Right atrium auricular region (tissue), 2 donors: ENCODE measurements at regions not wholly inside any gene's neighbourhood (a gene's known extent, or its start where the extent isn't known, plus 50 kb on each side); places are given as distances from the start of the nearest gene placed in this dataset.

Experiments used
- DNase-seq: peaks from one replicate; pipeline ENCODE4 v3.0.0-alpha.2; 2019; ENCODE audit warnings: low spot score
- H3K27ac ChIP-seq, 2 donors: fragments of 200-600 bp; sonication (generic); 1 replicate in 1 of 2; 2 replicates in 1 of 2; pipeline ENCODE4 v1.5.1; 2016 to 2019
- H3K27me3 ChIP-seq, 2 donors: fragments of 200-600 bp; sonication (generic); one replicate each; pipeline versions ENCODE4 v1.5.1 to v1.6.0; 2017 to 2019
- H3K36me3 ChIP-seq: fragments of 200-600 bp; sonication (generic); one replicate; pipeline ENCODE4 v1.5.1; 2016
- H3K4me1 ChIP-seq, 2 donors: fragments of 200-600 bp; sonication (generic); one replicate each; pipeline versions ENCODE4 v1.5.1 to v1.6.0; 2017 to 2019
- H3K4me3 ChIP-seq, 2 donors: fragments of 200-600 bp; sonication (generic); 1 replicate in 1 of 2; 2 replicates in 1 of 2; pipeline ENCODE4 v1.5.1; 2017 to 2019; ENCODE audit warnings: mild to moderate bottlenecking in 1 of 2, moderate library complexity in 1 of 2
- H3K9me3 ChIP-seq, 2 donors: fragments of 200-600 bp; sonication (generic); one replicate each; pipeline ENCODE4 v1.5.1; 2019
- TF ChIP-seq, protein P1 (sequence below), 2 donors: fragments of 200-600 bp; sonication (generic); IDR thresholded peaks; one replicate each; pipeline ENCODE4 v1.5.1; 2019; ENCODE audit warnings: antibody characterized with exemption in 2 of 2

DNA sequence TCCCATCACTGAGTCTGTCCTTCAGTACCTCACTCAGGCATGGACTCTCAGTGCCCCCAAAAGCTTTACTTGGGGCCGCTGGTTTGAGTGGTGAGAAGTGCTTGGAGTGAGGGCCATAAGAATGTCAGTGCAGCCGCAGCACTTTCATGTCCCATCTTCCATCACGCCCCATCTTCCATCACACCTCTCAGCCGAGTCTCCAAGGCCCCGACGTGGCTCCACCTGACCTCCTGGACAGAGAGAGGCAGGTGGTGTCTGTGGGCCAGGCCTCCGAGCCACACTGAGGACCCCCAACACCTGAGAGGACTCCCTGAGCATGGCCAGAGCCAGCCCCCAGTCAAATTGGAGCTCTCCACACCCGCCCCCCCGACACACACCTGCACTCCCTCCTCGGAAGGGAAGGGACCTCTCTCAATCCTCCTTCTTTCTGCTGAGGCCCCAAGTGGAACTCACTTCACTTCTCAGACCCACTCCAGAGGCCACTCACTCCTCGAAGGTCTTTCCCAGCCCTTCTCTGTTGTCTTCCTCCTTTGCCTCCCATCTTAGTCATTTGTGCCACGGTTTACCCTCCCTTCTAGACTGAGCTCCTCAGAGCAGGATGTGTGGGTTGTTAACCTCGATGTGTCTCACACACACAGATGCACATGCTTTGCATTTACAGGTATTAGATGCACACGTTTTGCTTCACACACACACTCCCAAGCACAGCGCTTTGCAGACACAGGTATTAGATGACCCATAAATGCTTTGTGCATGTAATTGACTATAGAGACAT, 65.7 kb upstream of the ATP12A start:
- Histone ChIP-seq H3K4me3 (no peak overlapping the region), H3K27ac (no peak overlapping the region), H3K4me1 (no peaks in the 10 kb centered on the region), H3K36me3 (no peaks in the 10 kb centered on the region), H3K27me3 (no peaks in the 10 kb centered on the region), H3K9me3 (no peaks in the 10 kb centered on the region)
- DNase-seq, result peak; percentile 42
- TF ChIP-seq, protein P1, sequence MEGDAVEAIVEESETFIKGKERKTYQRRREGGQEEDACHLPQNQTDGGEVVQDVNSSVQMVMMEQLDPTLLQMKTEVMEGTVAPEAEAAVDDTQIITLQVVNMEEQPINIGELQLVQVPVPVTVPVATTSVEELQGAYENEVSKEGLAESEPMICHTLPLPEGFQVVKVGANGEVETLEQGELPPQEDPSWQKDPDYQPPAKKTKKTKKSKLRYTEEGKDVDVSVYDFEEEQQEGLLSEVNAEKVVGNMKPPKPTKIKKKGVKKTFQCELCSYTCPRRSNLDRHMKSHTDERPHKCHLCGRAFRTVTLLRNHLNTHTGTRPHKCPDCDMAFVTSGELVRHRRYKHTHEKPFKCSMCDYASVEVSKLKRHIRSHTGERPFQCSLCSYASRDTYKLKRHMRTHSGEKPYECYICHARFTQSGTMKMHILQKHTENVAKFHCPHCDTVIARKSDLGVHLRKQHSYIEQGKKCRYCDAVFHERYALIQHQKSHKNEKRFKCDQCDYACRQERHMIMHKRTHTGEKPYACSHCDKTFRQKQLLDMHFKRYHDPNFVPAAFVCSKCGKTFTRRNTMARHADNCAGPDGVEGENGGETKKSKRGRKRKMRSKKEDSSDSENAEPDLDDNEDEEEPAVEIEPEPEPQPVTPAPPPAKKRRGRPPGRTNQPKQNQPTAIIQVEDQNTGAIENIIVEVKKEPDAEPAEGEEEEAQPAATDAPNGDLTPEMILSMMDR (IDR thresholded peaks at IDR 0.05), result no peak

DNA sequence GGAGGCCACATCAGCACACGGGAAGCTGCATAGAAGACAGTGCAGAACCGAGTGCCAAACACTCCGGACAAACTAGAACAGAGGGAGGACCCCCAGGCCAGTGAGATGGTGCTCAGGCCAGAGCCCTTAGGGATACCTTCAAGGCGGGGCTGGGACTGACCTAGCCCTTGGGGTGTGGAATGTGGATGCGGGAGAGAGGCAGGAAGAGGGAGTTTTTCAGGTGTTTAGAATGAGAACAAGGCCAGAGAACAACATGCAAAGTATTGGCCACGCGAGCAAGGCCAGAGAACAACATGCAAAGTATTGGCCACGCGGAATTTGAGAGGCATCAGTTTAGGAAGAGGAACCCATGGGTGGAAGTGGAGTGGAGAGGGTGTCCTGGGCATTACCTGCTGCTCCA, 65.1 kb upstream of the ATP12A start:
- Histone ChIP-seq H3K4me1 (no peaks in the 10 kb centered on the region), H3K9me3 (no peaks in the 10 kb centered on the region), H3K36me3 (no peaks in the 10 kb centered on the region), H3K27ac (no peak overlapping the region), H3K27me3 (no peaks in the 10 kb centered on the region), H3K4me3 (no peak overlapping the region)
- TF ChIP-seq, protein P1 (IDR thresholded peaks at IDR 0.05), result no peak
- no peak for DNase-seq

DNA sequence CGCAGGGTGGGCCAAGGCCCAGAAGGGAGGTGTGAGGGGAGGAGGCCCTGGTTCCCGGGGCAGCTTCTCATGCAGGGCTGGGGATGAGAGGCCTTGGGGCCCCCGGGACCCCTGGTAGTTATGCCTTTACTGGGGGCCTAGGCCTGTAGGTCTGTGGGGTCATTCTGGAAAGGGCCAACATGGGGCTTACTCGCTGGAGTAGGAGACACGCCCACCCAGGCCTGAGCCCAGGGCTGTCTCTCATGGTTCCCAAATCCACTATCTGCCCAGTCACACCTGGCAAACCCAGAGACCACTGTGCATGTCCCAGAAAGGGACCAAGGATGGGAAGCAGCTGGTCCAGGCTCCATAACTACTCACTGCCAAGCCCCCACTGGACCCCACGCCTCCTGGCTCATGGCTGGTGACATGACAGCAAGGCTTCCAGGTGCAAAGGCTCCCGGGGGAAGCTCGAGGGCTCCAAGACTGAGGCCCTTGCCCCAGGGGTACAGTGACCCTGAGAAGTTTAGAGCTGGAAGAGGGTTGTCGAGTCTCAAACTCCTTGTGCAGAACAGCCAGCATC, 64.2 kb upstream of the ATP12A start:
- TF ChIP-seq, protein P1 (IDR thresholded peaks at IDR 0.05), result no peak
- DNase-seq, result no peak
- Histone ChIP-seq H3K36me3 (no peaks in the 10 kb centered on the region), H3K9me3 (no peaks in the 10 kb centered on the region), H3K4me3 (no peak overlapping the region), H3K27me3 (no peaks in the 10 kb centered on the region), H3K27ac (no peak overlapping the region), H3K4me1 (no peaks in the 10 kb centered on the region)

- H3K4me1 ChIP-seq, result no peaks in the 10 kb centered on the region
- TF ChIP-seq, protein P1 (IDR thresholded peaks at IDR 0.05), result no peak
- no peak for DNase-seq
- H3K27ac ChIP-seq, result no peak overlapping the region
- H3K4me3 ChIP-seq, result no peak overlapping the region
- no peaks in the 10 kb centered on the region for H3K36me3 ChIP-seq
- no peaks in the 10 kb centered on the region for H3K27me3 ChIP-seq
- H3K9me3 ChIP-seq, result no peaks in the 10 kb centered on the region
Measured at GRCh38 chr13:24616514-24616913, 63.7 kb upstream of the ATP12A start.

- Histone ChIP-seq H3K9me3 (no peaks in the 10 kb centered on the region), H3K4me3 (no peak overlapping the region), H3K27ac (no peak overlapping the region), H3K4me1 (no peaks in the 10 kb centered on the region), H3K27me3 (no peaks in the 10 kb centered on the region), H3K36me3 (no peaks in the 10 kb centered on the region)
- TF ChIP-seq, protein P1 (IDR thresholded peaks at IDR 0.05), result no peak
- DNase-seq, result peak; percentile 55
Measured at GRCh38 chr13:24617256-24618010, 62.8 kb upstream of the ATP12A start.
